ENCODE measurements at regions not wholly inside any gene's neighbourhood (a gene's known extent, or its start where the extent isn't known, plus 50 kb on each side); places are given as distances from the start of the nearest gene placed in this dataset.

GRCh38 chr16:85294810-85295508, 182.7 kb upstream of the CIBAR2 start:
- DNase-seq, result no peak

DNA sequence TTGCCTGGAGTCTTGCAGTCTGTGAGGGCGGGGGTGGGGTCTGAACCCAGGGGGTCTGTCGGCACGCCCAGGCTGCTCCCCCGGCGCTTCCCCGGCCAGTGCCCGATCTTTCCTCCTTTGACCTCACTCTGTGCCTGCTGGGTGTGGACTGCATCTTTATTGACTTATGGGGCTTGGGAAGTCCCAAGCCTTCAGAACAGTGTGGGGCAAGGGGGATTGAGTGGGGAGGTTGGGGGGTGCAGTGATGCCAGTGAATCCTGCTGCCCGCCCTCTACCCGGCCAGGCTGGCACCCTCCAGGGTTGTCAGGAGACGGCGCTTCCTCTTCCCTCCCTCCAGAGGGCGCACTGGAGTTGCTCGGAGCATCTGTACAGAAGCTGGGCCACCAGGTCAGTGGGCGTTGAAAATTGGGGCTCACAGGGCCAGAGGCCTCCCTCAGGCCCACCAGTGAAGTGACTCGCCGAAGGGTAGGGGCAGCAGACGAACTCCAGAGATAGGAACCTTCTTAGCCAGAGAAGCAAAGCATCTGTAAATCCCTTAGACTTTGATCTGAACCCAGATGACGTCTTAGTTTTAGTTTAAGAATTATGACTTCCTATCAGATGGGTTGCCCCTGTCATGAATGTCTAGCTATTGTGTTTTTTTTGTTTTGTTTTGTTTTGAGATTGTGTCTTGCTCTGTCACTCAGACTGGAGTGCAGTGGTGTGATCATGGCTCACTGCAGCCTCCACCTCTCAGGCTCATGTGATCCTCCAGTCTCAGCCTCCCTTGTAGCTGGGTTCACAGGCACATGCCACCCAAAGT, 184.8 kb upstream of the CIBAR2 start:
- peak; percentile 1 to 27 for DNase-seq

- no peak for DNase-seq
These were observed 185.6 kb upstream of the CIBAR2 start for GRCh38 chr16:85297881-85298280.

- no peak for DNase-seq
These were observed 188.2 kb upstream of the CIBAR2 start for GRCh38 chr16:85300406-85300968.

DNA sequence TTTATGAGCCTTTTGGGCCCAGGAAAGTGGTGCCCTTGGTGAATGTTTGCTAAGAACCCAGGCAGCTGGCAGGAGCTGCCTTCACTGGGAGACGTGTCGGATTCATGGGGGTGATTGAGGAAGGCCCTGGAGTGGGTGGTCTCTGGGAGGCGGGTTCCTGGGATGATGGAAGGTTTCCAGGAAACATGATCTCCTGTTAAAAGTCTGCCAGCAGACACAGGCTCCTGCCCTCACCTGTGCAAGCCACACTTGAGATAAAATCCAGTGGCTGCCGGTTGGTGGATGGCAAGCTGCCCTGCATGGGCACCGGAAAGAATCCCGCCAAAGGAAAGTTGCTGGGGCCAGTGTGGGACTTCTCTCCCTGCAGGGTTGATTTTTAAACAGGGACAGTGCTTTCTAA, 189.0 kb upstream of the CIBAR2 start:
- DNase-seq, result no peak

GRCh38 chr16:85302018-85302847, 190.0 kb upstream of the CIBAR2 start:
- no peak for DNase-seq

DNA sequence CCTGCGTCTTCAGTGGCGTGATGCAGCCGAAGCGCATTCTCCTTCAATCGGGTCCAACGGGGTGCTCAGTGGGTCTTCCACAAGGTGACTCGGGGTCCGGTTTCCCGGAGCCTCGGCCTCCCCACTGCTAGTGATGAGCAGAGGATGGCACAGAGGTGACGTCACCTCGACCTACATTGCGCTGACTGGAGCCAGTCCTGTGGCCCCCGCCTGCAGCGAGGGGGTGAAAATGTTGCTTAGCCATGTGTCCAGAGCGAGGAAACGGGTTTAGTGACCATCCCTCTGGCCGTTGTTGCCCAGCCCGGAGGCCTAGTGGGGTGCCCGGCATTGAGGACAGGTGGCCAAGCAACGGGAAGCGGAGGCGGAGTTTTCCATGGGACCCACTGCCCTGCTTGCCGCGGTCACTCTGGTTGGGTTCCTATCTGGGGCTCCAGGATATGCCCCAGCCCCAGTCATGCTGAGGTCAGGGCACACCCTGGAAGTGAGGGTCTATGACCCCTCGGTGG, 190.6 kb upstream of the CIBAR2 start:
- DNase-seq, result no peak

DNA sequence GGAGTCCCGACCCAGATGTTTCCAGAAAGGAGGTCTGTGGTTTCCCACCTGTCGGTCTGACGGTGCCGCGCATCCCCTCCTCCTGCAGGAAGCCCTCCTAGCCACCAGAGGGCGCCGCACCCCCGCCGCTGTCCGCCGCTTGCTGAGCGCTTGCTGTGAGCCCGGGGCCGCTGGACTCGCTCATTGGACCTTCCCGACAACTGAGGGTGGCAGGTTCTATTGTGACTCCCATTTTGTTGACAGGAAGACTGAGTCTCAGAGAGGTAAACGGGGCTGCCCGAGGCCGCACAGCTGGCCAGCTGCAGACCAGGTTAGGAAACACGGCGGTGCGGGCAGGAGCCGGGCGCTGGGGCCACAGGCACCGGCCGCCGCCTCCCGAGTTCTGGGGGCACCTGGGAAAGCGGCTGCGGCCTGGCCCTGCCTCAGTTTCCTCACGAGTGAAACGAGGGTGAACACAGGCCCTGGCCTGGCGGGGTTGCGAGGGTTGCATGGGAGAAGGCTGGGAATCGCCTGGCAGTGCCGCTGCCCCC, 191.1 kb upstream of the CIBAR2 start:
- peak; percentile 34 to 41 for DNase-seq

DNA sequence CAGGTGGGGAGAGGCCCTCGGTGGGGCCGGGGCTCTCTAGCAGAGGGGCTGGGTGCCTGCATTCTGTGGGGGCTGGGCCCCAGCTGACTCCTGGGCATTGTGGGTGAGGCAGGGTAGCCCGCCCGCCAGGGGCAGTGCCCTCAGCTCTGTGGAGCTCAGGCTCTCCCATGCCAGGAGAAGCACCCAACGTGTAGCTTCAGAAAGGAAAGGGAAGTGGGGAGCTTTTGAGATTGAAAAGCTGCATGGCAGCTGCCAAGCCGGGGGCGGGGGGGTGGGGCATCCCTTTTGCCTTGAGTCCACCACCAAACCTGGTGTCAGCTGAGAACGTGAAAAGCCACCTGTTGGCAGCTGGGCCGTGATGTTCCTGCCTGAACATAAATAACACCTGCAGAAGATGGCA, 192.1 kb upstream of the CIBAR2 start:
- DNase-seq, result peak in 1 of 2 experiments; percentile 12

GRCh38 chr16:85306071-85306792, 194.0 kb upstream of the CIBAR2 start:
- DNase-seq, result peak; percentile 78 to 83

DNA sequence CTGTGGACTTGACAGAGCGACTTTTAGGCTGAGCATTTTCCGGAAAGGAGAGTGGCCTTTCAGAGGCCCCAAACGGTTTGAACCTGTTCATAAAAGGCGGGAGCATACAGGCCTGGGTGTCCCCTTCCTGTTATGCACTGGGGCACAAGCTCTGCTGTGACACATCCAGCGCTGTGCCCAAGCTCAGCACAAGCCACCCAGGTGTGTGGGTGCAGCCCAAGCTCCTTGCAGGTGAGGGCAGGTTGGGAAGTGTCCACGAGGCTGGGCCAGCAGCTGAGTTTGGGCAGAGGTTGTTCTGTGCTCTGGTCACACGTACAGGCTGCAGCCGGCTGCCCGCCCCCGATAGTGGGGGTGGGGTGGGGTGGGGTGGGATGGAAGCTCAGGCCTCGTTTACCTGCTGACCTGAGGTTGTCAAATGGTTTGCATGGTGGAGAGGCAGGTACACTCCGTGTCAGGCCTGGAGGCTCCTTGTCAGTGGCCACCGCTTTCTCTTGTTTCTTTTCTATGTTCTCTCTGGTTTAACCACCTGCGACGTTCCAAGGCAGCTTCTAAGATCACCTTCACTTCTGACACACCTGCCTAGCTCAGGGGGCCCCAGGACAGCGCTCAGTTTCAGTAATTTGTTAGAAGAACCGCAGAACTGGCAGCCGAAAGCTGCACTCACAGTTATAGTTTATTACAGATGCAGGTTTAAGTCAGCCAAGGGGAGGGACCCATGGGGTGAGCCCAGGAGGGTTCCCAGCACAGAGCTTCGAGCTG, 194.7 kb upstream of the CIBAR2 start:
- DNase-seq, result no peak

DNA sequence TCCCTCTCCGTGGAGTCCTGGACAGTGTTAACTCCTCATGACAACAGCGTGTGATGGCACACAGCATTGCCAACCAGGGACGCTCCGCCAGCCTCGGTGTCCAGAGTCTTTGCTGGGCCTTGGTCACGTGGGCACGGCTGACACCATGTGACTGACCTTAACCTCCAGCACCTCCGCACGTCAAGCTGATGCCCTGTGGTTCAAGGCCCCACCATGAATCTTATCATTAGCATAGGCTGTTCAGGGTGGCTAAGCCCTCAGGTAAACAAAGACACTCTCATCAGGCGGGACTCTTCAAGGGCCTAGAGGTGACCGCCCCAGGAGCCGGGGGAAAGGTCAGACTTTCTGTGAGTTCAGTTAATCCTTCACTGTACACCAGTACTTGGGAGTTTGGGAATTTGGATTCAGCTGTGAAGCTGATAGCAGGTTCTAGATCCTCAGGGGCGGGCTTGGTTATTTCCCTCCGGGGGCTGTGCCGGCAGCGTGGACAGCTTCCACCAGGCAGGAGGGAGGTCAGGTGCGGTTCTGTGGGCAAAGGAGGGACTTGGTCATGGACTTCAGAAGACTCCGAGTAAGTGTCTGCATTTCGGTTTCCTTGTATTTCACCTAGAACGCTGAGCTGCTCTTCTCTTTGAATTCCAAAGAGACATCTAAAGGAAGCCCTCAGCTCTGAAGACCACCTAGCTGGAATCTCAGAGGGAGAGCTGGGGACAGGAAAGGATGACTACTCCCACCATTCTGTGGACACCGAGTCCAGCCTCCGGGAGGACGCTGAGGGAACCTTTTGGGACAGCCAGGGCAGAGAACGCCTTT, 195.5 kb upstream of the CIBAR2 start:
- no peak for DNase-seq

- DNase-seq, result peak; percentile 29 to 31
These were observed 196.6 kb upstream of the CIBAR2 start for GRCh38 chr16:85308611-85309540.

GRCh38 chr16:85309656-85310587, 197.7 kb upstream of the CIBAR2 start:
- DNase-seq, result peak; percentile 79 to 80

DNA sequence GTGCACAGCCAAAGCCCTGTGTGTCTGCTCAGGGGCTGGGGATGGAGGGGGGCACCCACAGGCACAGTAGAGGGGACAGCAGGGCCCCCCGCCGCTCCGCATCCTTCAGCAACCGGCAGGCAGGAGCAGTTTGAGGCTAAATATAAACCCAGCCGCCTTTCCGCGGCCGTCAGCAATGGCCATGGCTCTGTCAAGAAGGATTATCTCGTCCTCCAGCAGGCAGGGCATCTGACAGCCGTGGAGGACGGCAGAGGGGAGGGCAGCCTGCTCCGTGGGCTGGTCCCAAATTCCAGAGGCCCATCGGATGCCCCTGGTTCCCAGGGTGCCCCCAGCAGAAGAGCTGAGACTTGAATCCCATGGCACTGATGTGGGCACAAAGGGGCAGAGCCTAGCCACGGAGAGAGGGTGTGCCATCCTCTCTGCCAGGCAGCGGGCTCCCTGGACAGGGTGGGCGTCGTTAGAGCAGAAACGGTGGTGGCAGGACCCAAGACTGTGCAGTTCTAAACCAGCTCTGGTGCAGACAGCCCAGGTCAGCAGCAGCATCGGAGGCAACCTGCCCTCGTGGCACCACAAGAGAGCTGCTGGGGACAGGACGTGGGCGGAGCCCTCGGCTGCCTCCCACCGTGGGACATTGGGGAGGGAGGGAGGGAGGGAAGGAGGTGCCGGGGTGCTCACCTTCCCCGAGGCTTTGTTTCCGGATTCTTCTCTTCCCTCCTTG, 198.8 kb upstream of the CIBAR2 start:
- DNase-seq, result no peak

GRCh38 chr16:85311741-85312140, 199.5 kb upstream of the CIBAR2 start:
- no peak for DNase-seq

GRCh38 chr16:85312174-85312573, 199.9 kb upstream of the CIBAR2 start:
- DNase-seq, result no peak

Measured in AML-193 (cell line).